ENCODE measurements at regions not wholly inside any gene's neighbourhood (a gene's known extent, or its start where the extent isn't known, plus 50 kb on each side); places are given as distances from the start of the nearest gene placed in this dataset.

- no peak for TF ChIP-seq CTCF (IDR thresholded peaks at IDR 0.05; ENCODE audit: low read length)
- no peak for TF ChIP-seq EZH2 (IDR thresholded peaks at IDR 0.05; ENCODE audit: borderline replicate concordance, low read length)
Observed at GRCh38 chr13:75038393-75039113, 443.4 kb downstream of the TBC1D4 start.

Measured in OCI-LY1 (cell line).